Heart left ventricle (tissue), 13 donors: ENCODE measurements at regions not wholly inside any gene's neighbourhood (a gene's known extent, or its start where the extent isn't known, plus 50 kb on each side); places are given as distances from the start of the nearest gene placed in this dataset.

Experiments used
- CTCF ChIP-seq, 12 donors: fragments of 200-600 bp; sonication (generic) in 4 of 12; IDR thresholded peaks; one replicate each; pipeline versions ENCODE4 v1.5.0 to v1.8.0; 2018 to 2022; ENCODE audit warnings: antibody characterized with exemption in 12 of 12, mild to moderate bottlenecking in 5 of 12
- POLR2A ChIP-seq, 2 donors: fragments of 450-650 bp; IDR thresholded peaks; one replicate each; pipeline ENCODE4 v1.6.1; 2017; ENCODE audit warnings: antibody characterized with exemption in 2 of 2, mild to moderate bottlenecking in 2 of 2, moderate library complexity in 2 of 2
- donor health status: ischemic (EF 13 %, LVEDD 7.1; RV severe dilation, severe dysfunction).
- donor health status: DM: no; HTN: yes; CAD: no.
- donor health status: DM: no; HTN: no; CAD: no.
- donor health status: ischemic (EF 25% LVEDD 6.9; RV normal size, moderate dysfunction).
- donor health status: ischemic (EF 25% LVEDD 5.7; RV mildly dilated, moderate dysfunction).
- donor health status: ischemic (EF 35%, LVEDD 5.7; RV mildly dilated, moderate dysfunction).
- donor health status: nonischemic (EF 11% LVEDD 7.7; RV severe dilation, severe dysfunction).
- donor health status: DM: yes; HTN: yes; CAD: no.
- donor health status: PGD.
- donor health status: ischemic (EF 29% LVEDD 5.4; RV normal size, mild dysfunction).
- donor health status: nonischemic (EF 23%, LVEDD 6.1; RV moderate dilation, normal function).

GRCh38 chr20:51906049-51906448, 103.7 kb upstream of the SALL4 start:
- no peak for TF ChIP-seq CTCF (IDR thresholded peaks at IDR 0.05)
- no peak for TF ChIP-seq POLR2A (IDR thresholded peaks at IDR 0.05)
